ENCODE measurements at regions not wholly inside any gene's neighbourhood (a gene's known extent, or its start where the extent isn't known, plus 50 kb on each side); places are given as distances from the start of the nearest gene placed in this dataset.

DNA sequence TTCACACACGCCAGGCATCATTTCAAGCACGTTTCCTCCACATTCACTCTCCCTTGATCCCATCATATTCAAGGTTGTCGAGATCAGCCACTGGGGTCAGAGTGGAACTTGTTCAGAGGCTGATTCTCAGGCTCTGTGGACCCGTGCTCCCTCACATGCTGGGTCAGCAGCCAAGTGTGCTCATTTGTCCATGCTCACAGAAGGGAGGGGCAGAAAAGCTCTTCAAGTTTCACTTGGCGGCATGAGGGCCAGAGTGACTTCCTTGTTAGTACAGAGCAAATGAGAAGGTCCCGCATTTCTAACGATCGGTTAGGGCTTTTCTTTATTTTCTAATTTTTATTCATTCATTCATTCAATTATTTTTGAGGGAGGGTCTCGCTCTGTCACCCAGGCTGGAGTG is 82.2 kb downstream of the EBLN1 start:
- TF ChIP-seq, protein P1, sequence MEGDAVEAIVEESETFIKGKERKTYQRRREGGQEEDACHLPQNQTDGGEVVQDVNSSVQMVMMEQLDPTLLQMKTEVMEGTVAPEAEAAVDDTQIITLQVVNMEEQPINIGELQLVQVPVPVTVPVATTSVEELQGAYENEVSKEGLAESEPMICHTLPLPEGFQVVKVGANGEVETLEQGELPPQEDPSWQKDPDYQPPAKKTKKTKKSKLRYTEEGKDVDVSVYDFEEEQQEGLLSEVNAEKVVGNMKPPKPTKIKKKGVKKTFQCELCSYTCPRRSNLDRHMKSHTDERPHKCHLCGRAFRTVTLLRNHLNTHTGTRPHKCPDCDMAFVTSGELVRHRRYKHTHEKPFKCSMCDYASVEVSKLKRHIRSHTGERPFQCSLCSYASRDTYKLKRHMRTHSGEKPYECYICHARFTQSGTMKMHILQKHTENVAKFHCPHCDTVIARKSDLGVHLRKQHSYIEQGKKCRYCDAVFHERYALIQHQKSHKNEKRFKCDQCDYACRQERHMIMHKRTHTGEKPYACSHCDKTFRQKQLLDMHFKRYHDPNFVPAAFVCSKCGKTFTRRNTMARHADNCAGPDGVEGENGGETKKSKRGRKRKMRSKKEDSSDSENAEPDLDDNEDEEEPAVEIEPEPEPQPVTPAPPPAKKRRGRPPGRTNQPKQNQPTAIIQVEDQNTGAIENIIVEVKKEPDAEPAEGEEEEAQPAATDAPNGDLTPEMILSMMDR (IDR thresholded peaks at IDR 0.05; ENCODE audit: low read length), result no peak
- TF ChIP-seq EZH2 (IDR thresholded peaks at IDR 0.05; ENCODE audit: borderline replicate concordance, low read length), result no peak

Measured in OCI-LY1 (cell line).